ENCODE measurements at regions not wholly inside any gene's neighbourhood (a gene's known extent, or its start where the extent isn't known, plus 50 kb on each side); places are given as distances from the start of the nearest gene placed in this dataset.

DNA sequence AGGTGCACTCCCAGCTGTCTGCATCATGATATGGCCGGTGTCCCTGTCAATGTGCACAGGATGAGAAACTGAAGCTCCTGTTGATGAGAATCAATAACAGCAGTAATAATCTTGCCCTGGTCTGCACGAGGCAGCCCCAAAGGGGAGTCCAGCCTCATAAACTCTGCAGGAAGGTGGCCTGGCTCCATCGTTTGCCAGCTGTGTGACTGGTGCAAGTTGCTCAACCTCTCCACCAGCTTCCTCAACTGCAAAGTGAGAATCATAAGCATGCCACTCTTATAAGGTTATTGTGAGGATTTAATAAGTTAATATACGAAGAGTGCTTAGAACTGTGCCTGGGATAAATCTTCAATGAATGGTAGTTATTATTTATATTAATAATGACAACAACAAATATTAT is 203.4 kb upstream of the HES1 start:
- no peak overlapping the region for H3K4me3 ChIP-seq (ENCODE audit: low read length)
- no peaks in the 10 kb centered on the region for H3K4me1 ChIP-seq (ENCODE audit: insufficient read depth, low read length)
- no peaks in the 10 kb centered on the region for H3K9me3 ChIP-seq (ENCODE audit: insufficient read depth, low read depth, low read length)
- no peak overlapping the region for H3K9ac ChIP-seq (ENCODE audit: low read depth, low read length)
- no peaks in the 10 kb centered on the region for H3K27me3 ChIP-seq (ENCODE audit: insufficient read depth, low read length)
- H3K27ac ChIP-seq (ENCODE audit: low read length): no peak overlapping the region
- H3K36me3 ChIP-seq (ENCODE audit: insufficient read depth, low read depth, low read length): no peaks in the 10 kb centered on the region

GRCh38 chr3:193933451-193933850 is 202.5 kb upstream of the HES1 start:
- no peaks in the 10 kb centered on the region for H3K9me3 ChIP-seq (ENCODE audit: insufficient read depth, low read depth, low read length)
- no peak overlapping the region for H3K4me3 ChIP-seq (ENCODE audit: low read length)
- peaks cover 3% of the 10 kb centered on the region; the same call in 1 of the 2 replicates for H3K4me1 ChIP-seq (ENCODE audit: insufficient read depth, low read length)
- H3K9ac ChIP-seq (ENCODE audit: low read depth, low read length): no peak overlapping the region
- H3K27me3 ChIP-seq (ENCODE audit: insufficient read depth, low read length): no peaks in the 10 kb centered on the region
- no peaks in the 10 kb centered on the region for H3K36me3 ChIP-seq (ENCODE audit: insufficient read depth, low read depth, low read length)
- no peak overlapping the region for H3K27ac ChIP-seq (ENCODE audit: low read length)

DNA sequence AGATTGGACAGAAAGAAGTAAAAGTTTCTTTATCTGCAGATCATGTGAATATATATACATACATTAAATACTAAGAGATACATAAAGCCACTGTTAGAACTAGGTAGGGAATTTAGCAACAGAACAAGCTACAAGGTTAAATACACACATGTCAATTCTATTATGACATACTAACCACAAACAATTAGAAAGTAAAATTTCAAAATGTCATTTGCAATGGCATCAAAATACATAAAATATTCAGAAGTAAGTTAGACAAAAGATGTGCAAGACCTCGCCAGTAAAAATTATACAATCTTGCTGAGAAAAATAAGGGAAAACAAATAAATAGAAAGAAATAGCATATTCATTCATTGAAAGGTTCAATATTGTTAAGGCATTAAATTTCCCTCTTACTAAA is 200.0 kb upstream of the HES1 start:
- H3K27ac ChIP-seq (ENCODE audit: low read length): no peak overlapping the region
- H3K4me3 ChIP-seq (ENCODE audit: low read length): no peak overlapping the region
- no peaks in the 10 kb centered on the region for H3K27me3 ChIP-seq (ENCODE audit: insufficient read depth, low read length)
- no peaks in the 10 kb centered on the region for H3K9me3 ChIP-seq (ENCODE audit: insufficient read depth, low read depth, low read length)
- H3K36me3 ChIP-seq (ENCODE audit: insufficient read depth, low read depth, low read length): no peaks in the 10 kb centered on the region
- H3K4me1 ChIP-seq (ENCODE audit: insufficient read depth, low read length): peaks cover 10% of the 10 kb centered on the region; the same call in 1 of the 2 replicates
- no peak overlapping the region for H3K9ac ChIP-seq (ENCODE audit: low read depth, low read length)

DNA sequence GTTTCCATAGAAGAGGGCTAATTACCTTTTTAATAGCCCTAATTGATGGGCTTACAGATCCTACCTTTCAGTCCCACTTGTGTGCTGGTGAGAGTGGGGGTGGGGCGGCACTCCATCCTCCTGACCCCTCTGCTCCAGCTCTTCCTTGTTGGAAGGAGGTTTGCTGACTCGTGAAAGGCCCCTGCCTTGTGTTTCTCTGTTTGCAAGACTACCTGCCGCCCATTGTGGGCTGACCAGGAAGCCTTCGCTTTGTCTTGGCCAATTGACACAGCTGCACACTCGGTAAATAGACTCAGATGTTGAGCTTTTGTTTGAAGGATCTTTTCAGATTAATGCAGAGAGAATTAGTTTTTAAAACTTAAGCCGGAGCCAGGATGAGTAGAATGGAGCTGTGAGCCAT is 197.3 kb upstream of the HES1 start:
- Histone ChIP-seq H3K36me3 (ENCODE audit: insufficient read depth, low read depth, low read length) (no peaks in the 10 kb centered on the region), H3K4me1 (ENCODE audit: insufficient read depth, low read length) (peaks cover 26% of the 10 kb centered on the region)

DNA sequence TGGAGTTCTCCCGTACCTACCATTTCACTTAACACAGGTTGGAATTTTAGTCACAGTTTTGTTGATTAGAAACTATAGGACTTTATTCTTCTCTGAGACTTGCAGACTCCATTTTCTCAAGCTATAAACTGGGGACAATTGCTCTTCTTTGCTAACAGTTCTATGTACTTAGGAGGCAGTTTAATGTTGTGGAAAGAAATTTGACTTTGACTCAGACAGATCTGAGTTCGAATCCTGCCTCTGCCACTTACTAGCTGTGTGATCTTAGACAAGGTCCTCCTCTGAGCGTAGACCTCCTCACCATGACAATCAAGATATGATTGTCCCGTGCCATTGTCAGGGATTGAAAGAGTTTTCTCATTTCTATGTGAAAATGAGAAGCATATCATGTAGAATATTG is 196.4 kb upstream of the HES1 start:
- H3K4me3 ChIP-seq (ENCODE audit: low read length): no peak overlapping the region
- H3K36me3 ChIP-seq (ENCODE audit: insufficient read depth, low read depth, low read length): no peaks in the 10 kb centered on the region
- H3K9me3 ChIP-seq (ENCODE audit: insufficient read depth, low read depth, low read length): no peaks in the 10 kb centered on the region
- H3K4me1 ChIP-seq (ENCODE audit: insufficient read depth, low read length): peaks cover 35% of the 10 kb centered on the region
- peaks cover 19% of the 10 kb centered on the region for H3K27me3 ChIP-seq (ENCODE audit: insufficient read depth, low read length)
- H3K9ac ChIP-seq (ENCODE audit: low read depth, low read length): no peak overlapping the region
- no peak overlapping the region for H3K27ac ChIP-seq (ENCODE audit: low read length)

More for the DNA sequence above, 197.3 kb upstream of the HES1 start:
- no peak overlapping the region for H3K9ac ChIP-seq (ENCODE audit: low read depth, low read length)
- H3K9me3 ChIP-seq (ENCODE audit: insufficient read depth, low read depth, low read length): no peaks in the 10 kb centered on the region
- H3K4me3 ChIP-seq (ENCODE audit: low read length): no peak overlapping the region
- H3K27ac ChIP-seq (ENCODE audit: low read length): no peak overlapping the region
- H3K27me3 ChIP-seq (ENCODE audit: insufficient read depth, low read length): peaks cover 10% of the 10 kb centered on the region

GRCh38 chr3:193940526-193940925 is 195.4 kb upstream of the HES1 start:
- Histone ChIP-seq H3K4me1 (ENCODE audit: insufficient read depth, low read length) (peaks cover 43% of the 10 kb centered on the region), H3K27ac (ENCODE audit: low read length) (no peak overlapping the region), H3K9ac (ENCODE audit: low read depth, low read length) (no peak overlapping the region), H3K27me3 (ENCODE audit: insufficient read depth, low read length) (peaks cover 29% of the 10 kb centered on the region), H3K36me3 (ENCODE audit: insufficient read depth, low read depth, low read length) (no peaks in the 10 kb centered on the region), H3K9me3 (ENCODE audit: insufficient read depth, low read depth, low read length) (no peaks in the 10 kb centered on the region), H3K4me3 (ENCODE audit: low read length) (no peak overlapping the region)

DNA sequence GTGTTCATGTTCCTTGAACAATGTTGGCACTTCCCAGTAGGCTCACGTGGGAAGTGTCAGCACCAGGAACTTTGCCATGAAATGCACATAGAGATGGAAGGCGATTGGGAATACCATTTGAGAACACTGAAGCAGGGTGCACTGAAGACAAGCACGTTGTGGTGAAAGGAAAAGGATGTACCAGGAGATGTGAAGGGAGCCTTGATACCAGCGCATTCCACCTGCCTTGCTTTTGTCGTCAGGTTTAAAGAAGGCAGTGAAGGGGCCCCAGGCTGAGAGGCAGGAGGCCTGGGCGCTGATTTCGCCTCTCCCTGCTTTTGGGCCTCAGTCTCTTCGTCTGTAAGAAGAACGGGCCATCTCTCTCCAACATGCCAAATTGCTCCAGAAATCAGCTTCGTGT is 194.5 kb upstream of the HES1 start:
- Histone ChIP-seq H3K9me3 (ENCODE audit: insufficient read depth, low read depth, low read length) (no peaks in the 10 kb centered on the region), H3K9ac (ENCODE audit: low read depth, low read length) (no peak overlapping the region), H3K36me3 (ENCODE audit: insufficient read depth, low read depth, low read length) (no peaks in the 10 kb centered on the region), H3K27ac (ENCODE audit: low read length) (no peak overlapping the region), H3K4me3 (ENCODE audit: low read length) (no peak overlapping the region), H3K4me1 (ENCODE audit: insufficient read depth, low read length) (peaks cover 43% of the 10 kb centered on the region), H3K27me3 (ENCODE audit: insufficient read depth, low read length) (peaks cover 34% of the 10 kb centered on the region)

GRCh38 chr3:193942516-193943055 is 193.4 kb upstream of the HES1 start:
- no peak overlapping the region for H3K4me3 ChIP-seq (ENCODE audit: low read length)
- no peaks in the 10 kb centered on the region for H3K9me3 ChIP-seq (ENCODE audit: insufficient read depth, low read depth, low read length)
- H3K27me3 ChIP-seq (ENCODE audit: insufficient read depth, low read length): peaks cover 34% of the 10 kb centered on the region
- no peaks in the 10 kb centered on the region for H3K36me3 ChIP-seq (ENCODE audit: insufficient read depth, low read depth, low read length)
- H3K9ac ChIP-seq (ENCODE audit: low read depth, low read length): no peak overlapping the region
- peaks cover 46% of the 10 kb centered on the region for H3K4me1 ChIP-seq (ENCODE audit: insufficient read depth, low read length)
- H3K27ac ChIP-seq (ENCODE audit: low read length): no peak overlapping the region

GRCh38 chr3:193943200-193943599 is 192.7 kb upstream of the HES1 start:
- Histone ChIP-seq H3K27me3 (ENCODE audit: insufficient read depth, low read length) (peaks cover 34% of the 10 kb centered on the region), H3K27ac (ENCODE audit: low read length) (no peak overlapping the region), H3K4me3 (ENCODE audit: low read length) (0 out of 2 replicates have a peak overlapping the region, but pooled peaks have one; percentile 24), H3K9me3 (ENCODE audit: insufficient read depth, low read depth, low read length) (no peaks in the 10 kb centered on the region), H3K36me3 (ENCODE audit: insufficient read depth, low read depth, low read length) (no peaks in the 10 kb centered on the region), H3K9ac (ENCODE audit: low read depth, low read length) (peak overlapping the region; percentile 9; the same call in 1 of the 2 replicates), H3K4me1 (ENCODE audit: insufficient read depth, low read length) (peaks cover 45% of the 10 kb centered on the region)

- Histone ChIP-seq H3K9ac (ENCODE audit: low read depth, low read length) (peak overlapping the region; percentile 9; the same call in 1 of the 2 replicates), H3K4me3 (ENCODE audit: low read length) (peak overlapping the region; percentile 42; the same call in 1 of the 2 replicates), H3K4me1 (ENCODE audit: insufficient read depth, low read length) (peaks cover 38% of the 10 kb centered on the region), H3K36me3 (ENCODE audit: insufficient read depth, low read depth, low read length) (no peaks in the 10 kb centered on the region), H3K27ac (ENCODE audit: low read length) (no peak overlapping the region), H3K9me3 (ENCODE audit: insufficient read depth, low read depth, low read length) (no peaks in the 10 kb centered on the region), H3K27me3 (ENCODE audit: insufficient read depth, low read length) (peaks cover 34% of the 10 kb centered on the region)
These were observed 192.0 kb upstream of the HES1 start for GRCh38 chr3:193943851-193944517.

GRCh38 chr3:193944518-193944884 is 191.4 kb upstream of the HES1 start:
- H3K36me3 ChIP-seq (ENCODE audit: insufficient read depth, low read depth, low read length): no peaks in the 10 kb centered on the region
- peaks cover 36% of the 10 kb centered on the region for H3K4me1 ChIP-seq (ENCODE audit: insufficient read depth, low read length)
- H3K9me3 ChIP-seq (ENCODE audit: insufficient read depth, low read depth, low read length): no peaks in the 10 kb centered on the region
- H3K4me3 ChIP-seq (ENCODE audit: low read length): peak overlapping the region; percentile 42; the same call in 1 of the 2 replicates
- no peak overlapping the region for H3K9ac ChIP-seq (ENCODE audit: low read depth, low read length)
- peaks cover 34% of the 10 kb centered on the region for H3K27me3 ChIP-seq (ENCODE audit: insufficient read depth, low read length)
- H3K27ac ChIP-seq (ENCODE audit: low read length): no peak overlapping the region

DNA sequence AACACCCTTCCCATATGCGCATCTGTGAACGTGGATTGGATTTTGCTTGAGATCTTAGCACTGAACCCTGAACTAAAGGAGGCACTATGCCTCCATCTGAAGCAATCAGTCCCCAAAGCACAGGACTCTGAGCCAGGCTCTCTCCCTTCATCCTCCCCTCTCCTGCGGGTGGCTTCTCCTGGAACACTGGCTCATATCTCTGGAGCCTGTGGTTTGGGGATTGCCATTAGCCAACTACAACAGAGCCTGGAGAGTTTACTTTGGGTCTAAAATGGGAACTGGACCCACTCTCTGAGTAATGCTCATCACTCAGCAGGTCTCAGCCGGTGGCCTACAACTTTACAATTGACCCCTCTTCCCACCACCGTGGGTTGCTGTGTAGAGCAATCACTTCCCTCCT is 190.8 kb upstream of the HES1 start:
- no peaks in the 10 kb centered on the region for H3K9me3 ChIP-seq (ENCODE audit: insufficient read depth, low read depth, low read length)
- peaks cover 36% of the 10 kb centered on the region for H3K4me1 ChIP-seq (ENCODE audit: insufficient read depth, low read length)
- H3K9ac ChIP-seq (ENCODE audit: low read depth, low read length): no peak overlapping the region
- peak overlapping the region; percentile 42; the same call in 1 of the 2 replicates for H3K4me3 ChIP-seq (ENCODE audit: low read length)
- H3K36me3 ChIP-seq (ENCODE audit: insufficient read depth, low read depth, low read length): no peaks in the 10 kb centered on the region
- no peak overlapping the region for H3K27ac ChIP-seq (ENCODE audit: low read length)
- peaks cover 34% of the 10 kb centered on the region for H3K27me3 ChIP-seq (ENCODE audit: insufficient read depth, low read length)
